ENCODE measurements at regions not wholly inside any gene's neighbourhood (a gene's known extent, or its start where the extent isn't known, plus 50 kb on each side); places are given as distances from the start of the nearest gene placed in this dataset.

DNA sequence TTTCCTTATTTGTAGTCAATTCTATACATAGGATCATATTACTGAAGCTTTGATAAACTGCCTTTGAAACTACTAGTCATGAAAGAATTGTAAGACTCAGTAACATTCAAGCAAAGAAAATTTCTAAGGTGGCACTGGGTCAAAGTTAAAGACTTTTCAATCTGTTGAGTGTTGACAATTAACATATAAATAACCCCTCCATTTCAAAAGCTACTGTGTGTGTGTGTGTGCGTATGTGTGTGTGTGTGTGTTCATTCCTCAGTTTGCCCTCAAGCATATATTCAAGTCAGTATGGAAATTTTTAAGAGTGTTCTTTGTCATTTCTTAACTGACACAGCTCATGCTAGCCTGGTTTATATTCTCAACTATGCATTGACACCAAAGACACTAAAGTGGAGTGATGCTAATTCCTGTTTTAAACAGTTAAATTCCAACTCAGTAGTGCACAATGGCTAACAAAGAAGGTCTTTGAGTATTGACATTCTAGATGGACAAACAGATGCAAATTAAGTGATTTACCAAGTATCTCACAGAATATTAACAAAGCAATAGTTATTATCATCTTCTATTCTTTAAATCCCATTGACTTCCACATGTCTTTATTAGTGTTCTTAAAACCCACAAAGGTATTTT lies 314.8 kb upstream of the GRM3 start:
- TF ChIP-seq, protein P1, sequence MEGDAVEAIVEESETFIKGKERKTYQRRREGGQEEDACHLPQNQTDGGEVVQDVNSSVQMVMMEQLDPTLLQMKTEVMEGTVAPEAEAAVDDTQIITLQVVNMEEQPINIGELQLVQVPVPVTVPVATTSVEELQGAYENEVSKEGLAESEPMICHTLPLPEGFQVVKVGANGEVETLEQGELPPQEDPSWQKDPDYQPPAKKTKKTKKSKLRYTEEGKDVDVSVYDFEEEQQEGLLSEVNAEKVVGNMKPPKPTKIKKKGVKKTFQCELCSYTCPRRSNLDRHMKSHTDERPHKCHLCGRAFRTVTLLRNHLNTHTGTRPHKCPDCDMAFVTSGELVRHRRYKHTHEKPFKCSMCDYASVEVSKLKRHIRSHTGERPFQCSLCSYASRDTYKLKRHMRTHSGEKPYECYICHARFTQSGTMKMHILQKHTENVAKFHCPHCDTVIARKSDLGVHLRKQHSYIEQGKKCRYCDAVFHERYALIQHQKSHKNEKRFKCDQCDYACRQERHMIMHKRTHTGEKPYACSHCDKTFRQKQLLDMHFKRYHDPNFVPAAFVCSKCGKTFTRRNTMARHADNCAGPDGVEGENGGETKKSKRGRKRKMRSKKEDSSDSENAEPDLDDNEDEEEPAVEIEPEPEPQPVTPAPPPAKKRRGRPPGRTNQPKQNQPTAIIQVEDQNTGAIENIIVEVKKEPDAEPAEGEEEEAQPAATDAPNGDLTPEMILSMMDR (IDR thresholded peaks at IDR 0.05) = no peak
- TF ChIP-seq POLR2A (IDR thresholded peaks at IDR 0.05) = no peak
- no peak for TF ChIP-seq EP300 (IDR thresholded peaks at IDR 0.05; ENCODE audit: low read depth)
- TF ChIP-seq POLR2AphosphoS5 (IDR thresholded peaks at IDR 0.05) = no peak
- H3K27me3 ChIP-seq = no peaks in the 10 kb centered on the region
- no peaks in the 10 kb centered on the region for H3K9me3 ChIP-seq
- in situ Hi-C loops (cut with MboI; ENCODE audit: low pct_ligation_motif_present in 1 of 4, low pct_unique_long_range_greater_than_20kb in 1 of 4, low sequenced_read_pairs in 3 of 4) = no loop called here
- no peak overlapping the region for H3K4me3 ChIP-seq
- no peaks in the 10 kb centered on the region for H3K36me3 ChIP-seq
- 0% methylated on average over 1 of the region's 1 CpG for WGBS, 2 donors (ENCODE audit: low coverage in 1 of 2)
- no peaks in the 10 kb centered on the region for H3K4me1 ChIP-seq
- intact Hi-C loops (cut with DNase I; ENCODE audit: low total_unique reads) = no loop called here
- no peak for DNase-seq
- no peak overlapping the region for H3K27ac ChIP-seq

- Histone ChIP-seq H3K36me3 (no peaks in the 10 kb centered on the region), H3K9me3 (no peaks in the 10 kb centered on the region), H3K4me1 (no peaks in the 10 kb centered on the region), H3K4me3 (no peak overlapping the region), H3K27me3 (no peaks in the 10 kb centered on the region), H3K27ac (no peak overlapping the region)
- DNase-seq = no peak
- TF ChIP-seq, protein P1 (IDR thresholded peaks at IDR 0.05) = no peak
- TF ChIP-seq POLR2AphosphoS5 (IDR thresholded peaks at IDR 0.05) (no peak), POLR2A (IDR thresholded peaks at IDR 0.05) (no peak), EP300 (IDR thresholded peaks at IDR 0.05; ENCODE audit: low read depth) (no peak)
- in situ Hi-C loops (cut with MboI; ENCODE audit: low pct_ligation_motif_present in 1 of 4, low pct_unique_long_range_greater_than_20kb in 1 of 4, low sequenced_read_pairs in 3 of 4) (no loop called here), intact Hi-C loops (cut with DNase I; ENCODE audit: low total_unique reads) (no loop called here)
Measured at GRCh38 chr7:86326847-86327246, 316.9 kb upstream of the GRM3 start.

DNA sequence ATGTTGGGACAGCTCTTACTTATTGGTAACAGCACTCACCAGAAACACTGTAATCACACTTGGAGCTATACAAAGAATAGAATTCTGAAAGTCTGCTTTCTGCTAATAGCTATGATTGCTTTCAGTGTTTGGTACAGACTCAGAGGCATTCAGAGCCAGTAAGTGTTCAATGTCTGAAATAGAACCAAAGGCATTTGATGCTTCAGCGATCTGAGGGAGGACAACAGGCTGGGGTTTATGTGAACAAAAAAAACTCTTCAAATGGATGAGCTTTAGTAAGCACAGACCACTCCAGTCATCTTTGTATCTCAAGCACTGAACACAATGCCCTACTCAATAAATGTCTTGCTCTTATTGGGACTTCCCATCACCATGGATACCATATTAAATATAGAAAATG lies 322.8 kb upstream of the GRM3 start:
- Histone ChIP-seq H3K27me3 (no peaks in the 10 kb centered on the region), H3K9me3 (no peaks in the 10 kb centered on the region), H3K4me3 (no peak overlapping the region), H3K4me1 (no peaks in the 10 kb centered on the region), H3K36me3 (no peaks in the 10 kb centered on the region), H3K27ac (no peak overlapping the region)
- TF ChIP-seq POLR2A (IDR thresholded peaks at IDR 0.05) = no peak
- no peak for TF ChIP-seq POLR2AphosphoS5 (IDR thresholded peaks at IDR 0.05)
- TF ChIP-seq EP300 (IDR thresholded peaks at IDR 0.05; ENCODE audit: low read depth) = no peak
- TF ChIP-seq, protein P1 (IDR thresholded peaks at IDR 0.05) = no peak
- in situ Hi-C loops (cut with MboI; ENCODE audit: low pct_ligation_motif_present in 1 of 4, low pct_unique_long_range_greater_than_20kb in 1 of 4, low sequenced_read_pairs in 3 of 4) (no loop called here), intact Hi-C loops (cut with DNase I; ENCODE audit: low total_unique reads) (no loop called here)
- no peak for DNase-seq
- 81 to 100% methylated on average over 1 of the region's 1 CpG for WGBS, 2 donors (ENCODE audit: low coverage in 1 of 2)

DNA sequence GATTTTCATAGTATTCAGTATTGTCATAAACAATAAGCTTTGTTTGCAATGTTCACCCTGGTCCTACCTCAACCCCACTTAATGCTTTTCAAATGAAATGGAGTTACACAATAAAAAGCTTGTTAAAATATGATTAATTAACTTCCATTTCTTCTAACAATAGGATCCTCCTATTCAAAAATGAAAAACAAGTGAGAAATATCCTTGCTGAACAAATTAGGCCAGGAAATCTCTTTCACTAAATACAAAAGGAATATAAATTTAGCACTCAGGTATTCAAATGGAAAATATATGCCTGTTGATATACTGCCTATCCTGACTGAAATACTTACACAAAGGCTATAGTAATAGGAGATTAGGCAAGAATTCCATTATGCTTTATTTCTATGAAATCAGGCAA lies 323.4 kb upstream of the GRM3 start:
- Histone ChIP-seq H3K9me3 (no peaks in the 10 kb centered on the region), H3K4me1 (no peaks in the 10 kb centered on the region), H3K27ac (no peak overlapping the region), H3K4me3 (no peak overlapping the region), H3K27me3 (no peaks in the 10 kb centered on the region), H3K36me3 (no peaks in the 10 kb centered on the region)
- DNase-seq = no peak
- in situ Hi-C loops (cut with MboI; ENCODE audit: low pct_ligation_motif_present in 1 of 4, low pct_unique_long_range_greater_than_20kb in 1 of 4, low sequenced_read_pairs in 3 of 4) (no loop called here), intact Hi-C loops (cut with DNase I; ENCODE audit: low total_unique reads) (no loop called here)
- TF ChIP-seq POLR2AphosphoS5 (IDR thresholded peaks at IDR 0.05) (no peak), POLR2A (IDR thresholded peaks at IDR 0.05) (no peak), EP300 (IDR thresholded peaks at IDR 0.05; ENCODE audit: low read depth) (no peak)
- TF ChIP-seq, protein P1 (IDR thresholded peaks at IDR 0.05) = no peak
